ENCODE measurements at regions not wholly inside any gene's neighbourhood (a gene's known extent, or its start where the extent isn't known, plus 50 kb on each side); places are given as distances from the start of the nearest gene placed in this dataset.

DNA sequence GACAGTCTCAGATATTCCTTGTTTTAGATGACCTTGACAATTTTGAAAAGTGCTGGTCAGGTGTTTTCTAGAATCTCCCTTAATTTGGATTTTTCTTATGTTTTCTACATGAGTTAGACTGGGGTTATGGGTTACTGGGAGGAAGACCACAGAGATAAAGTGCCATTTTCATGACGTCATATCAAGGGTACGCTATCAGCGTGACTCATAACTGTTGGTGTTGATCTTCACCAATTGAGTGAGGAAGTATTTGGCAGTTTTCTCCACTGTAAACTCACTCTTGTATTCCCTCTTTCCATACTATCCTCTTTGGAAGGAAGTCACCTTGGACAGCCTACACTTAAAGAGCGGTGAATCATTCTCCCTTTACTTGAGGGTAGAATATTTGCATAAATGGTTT lies 56.9 kb downstream of the MAGEC1 start:
- TF ChIP-seq, protein P1, sequence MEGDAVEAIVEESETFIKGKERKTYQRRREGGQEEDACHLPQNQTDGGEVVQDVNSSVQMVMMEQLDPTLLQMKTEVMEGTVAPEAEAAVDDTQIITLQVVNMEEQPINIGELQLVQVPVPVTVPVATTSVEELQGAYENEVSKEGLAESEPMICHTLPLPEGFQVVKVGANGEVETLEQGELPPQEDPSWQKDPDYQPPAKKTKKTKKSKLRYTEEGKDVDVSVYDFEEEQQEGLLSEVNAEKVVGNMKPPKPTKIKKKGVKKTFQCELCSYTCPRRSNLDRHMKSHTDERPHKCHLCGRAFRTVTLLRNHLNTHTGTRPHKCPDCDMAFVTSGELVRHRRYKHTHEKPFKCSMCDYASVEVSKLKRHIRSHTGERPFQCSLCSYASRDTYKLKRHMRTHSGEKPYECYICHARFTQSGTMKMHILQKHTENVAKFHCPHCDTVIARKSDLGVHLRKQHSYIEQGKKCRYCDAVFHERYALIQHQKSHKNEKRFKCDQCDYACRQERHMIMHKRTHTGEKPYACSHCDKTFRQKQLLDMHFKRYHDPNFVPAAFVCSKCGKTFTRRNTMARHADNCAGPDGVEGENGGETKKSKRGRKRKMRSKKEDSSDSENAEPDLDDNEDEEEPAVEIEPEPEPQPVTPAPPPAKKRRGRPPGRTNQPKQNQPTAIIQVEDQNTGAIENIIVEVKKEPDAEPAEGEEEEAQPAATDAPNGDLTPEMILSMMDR (IDR thresholded peaks at IDR 0.05), result no peak
- no peak for TF ChIP-seq POLR2A (IDR thresholded peaks at IDR 0.05)
